Activated T-cell treated with anti-CD3 and anti-CD28 coated beads for 48 hours (primary cell): ENCODE measurements at regions not wholly inside any gene's neighbourhood (a gene's known extent, or its start where the extent isn't known, plus 50 kb on each side); places are given as distances from the start of the nearest gene placed in this dataset.

Experiments
- DNase-seq: peaks from one replicate; pipeline ENCODE4 v3.0.0-alpha.2; 2020; ENCODE audit warnings: low read depth

DNA sequence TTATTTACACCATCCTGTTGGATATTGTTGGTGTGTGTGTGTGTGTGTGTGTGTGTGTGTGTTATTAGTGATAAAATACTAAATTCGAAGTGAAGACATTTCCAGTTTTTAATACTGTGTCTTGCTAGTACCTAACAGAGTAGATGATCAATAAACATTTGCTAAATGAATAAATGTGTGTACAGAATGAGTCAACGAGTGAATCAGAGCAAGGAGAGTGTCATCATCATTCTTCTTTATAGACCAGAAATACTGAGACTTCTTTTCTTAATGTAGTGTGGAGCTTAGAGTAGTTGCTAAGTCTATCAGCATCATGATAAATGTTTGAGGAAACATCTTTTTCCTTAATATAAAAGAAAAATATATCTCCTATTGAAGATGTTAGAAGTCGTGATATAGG lies 169.7 kb upstream of the SATB2 start:
- DNase-seq: no peak

DNA sequence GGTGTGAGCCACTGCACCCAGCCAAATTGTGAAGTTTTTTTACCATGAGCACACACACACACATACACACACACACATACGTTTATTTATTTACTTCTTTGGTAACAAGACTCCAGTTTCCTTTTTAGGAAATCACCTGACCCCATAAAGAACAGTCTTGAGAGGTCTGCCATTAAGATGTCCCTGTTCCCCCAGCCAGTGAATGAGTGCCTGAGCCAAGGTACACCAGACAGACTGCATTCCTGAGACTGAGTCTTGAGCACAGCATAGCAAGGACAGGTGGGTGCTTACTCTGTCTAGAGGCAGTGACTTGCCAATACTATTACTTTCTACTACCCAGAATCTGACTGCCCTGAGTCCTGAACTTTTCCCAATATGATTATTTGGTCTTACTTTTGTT lies 167.2 kb upstream of the SATB2 start:
- no peak for DNase-seq

DNA sequence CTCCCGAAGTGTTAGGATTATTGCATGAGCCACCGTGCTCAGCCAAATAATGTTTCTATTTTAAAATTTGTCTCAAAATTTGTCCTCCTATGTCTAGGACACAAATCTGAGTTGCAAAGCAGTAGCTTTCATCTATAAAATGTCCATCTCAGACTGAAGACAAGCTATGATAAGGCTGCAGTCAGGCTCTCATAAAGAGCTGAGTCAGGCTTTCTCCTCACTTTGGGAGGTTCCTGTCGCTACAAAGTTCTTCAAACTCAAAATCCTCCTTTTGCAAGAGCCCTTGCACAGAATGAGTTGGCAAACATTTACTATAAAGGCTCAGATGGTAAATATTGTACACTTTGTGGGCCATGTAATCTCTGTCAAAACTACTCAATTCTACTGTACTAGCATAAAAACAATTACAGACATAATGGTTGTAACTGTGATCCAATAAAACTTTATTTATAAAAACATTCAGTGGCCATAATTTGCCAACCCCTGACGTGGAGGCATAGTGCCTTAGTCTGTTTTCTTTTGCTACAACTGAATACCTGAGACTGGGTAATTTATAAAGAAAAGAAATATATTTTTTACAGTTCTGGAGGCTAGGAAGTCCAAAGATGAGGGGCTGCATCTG lies 154.9 kb upstream of the SATB2 start:
- DNase-seq: no peak

DNA sequence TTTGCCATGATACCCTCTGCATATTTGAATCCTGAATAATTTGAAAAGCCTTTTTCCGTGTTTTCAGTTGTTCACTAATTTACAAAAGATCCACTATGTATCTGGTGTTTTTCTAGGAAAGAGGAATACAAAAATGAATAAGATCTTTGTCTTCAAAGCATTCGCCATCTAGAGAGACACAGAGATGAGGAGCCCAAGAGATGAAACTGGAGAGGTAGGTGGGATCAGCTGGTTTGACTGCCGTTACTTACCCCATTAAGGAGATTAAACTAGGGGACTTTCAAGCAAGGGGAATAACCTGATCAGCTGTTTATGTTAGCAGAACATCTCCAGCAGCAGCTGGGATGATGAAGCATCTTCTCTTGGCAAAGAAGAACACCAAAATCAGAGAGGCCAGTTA lies 150.2 kb upstream of the SATB2 start:
- no peak for DNase-seq

DNA sequence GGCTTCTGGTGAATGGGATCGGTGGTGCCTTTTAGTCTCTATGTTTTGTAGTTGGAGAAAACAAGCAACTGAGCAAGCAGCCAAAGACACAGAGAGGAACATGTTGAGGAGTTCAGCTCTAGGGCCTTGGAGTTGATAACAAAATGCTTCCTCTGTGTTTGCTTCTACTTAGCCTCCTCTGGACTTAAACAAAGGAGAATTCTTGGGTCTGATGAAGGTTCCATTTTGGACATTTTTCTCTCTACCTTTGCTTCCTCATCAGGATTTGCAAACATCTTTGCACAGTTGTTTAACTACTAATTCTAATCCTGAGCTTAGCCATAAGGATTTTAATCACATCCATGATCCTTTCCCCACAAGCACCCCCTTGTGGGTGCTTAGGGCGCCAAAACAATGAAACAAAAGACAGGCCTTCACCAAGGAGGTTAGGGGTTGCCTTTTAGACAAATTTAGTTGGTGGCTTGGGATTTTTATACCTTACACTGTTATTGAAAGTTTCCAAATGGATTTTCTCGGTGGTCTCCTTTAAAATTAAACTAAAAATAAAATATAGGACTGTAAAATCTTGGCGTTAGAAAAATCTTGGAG lies 148.5 kb upstream of the SATB2 start:
- DNase-seq: no peak

DNA sequence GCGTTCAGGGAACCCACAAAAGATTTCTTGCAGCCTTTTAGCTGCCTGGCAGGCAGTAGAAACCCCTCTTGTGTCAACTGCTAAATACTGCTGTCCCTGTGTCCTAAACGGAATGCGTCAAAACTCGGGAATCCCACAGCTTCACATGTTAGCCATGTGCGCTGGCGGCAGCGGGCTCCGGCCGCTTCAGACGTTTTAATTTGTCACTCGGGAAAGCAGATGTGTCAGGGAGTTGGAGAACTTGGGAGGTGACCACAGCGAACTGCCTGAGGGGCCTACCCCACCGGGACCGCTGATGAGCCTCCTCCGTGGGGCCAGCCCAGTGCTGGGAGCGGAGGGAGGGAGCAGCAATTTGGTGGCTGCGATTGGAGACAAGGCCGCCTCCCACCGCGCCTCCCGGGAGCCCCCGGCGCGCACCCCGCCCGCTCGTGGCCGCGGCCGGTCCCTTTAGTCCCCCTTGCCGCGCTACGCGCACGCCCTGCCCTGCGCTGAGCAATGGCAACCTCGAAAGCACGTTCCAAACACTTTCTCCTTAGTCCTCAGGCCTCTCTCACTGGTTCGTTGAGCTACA lies 146.1 kb upstream of the SATB2 start:
- no peak for DNase-seq

DNA sequence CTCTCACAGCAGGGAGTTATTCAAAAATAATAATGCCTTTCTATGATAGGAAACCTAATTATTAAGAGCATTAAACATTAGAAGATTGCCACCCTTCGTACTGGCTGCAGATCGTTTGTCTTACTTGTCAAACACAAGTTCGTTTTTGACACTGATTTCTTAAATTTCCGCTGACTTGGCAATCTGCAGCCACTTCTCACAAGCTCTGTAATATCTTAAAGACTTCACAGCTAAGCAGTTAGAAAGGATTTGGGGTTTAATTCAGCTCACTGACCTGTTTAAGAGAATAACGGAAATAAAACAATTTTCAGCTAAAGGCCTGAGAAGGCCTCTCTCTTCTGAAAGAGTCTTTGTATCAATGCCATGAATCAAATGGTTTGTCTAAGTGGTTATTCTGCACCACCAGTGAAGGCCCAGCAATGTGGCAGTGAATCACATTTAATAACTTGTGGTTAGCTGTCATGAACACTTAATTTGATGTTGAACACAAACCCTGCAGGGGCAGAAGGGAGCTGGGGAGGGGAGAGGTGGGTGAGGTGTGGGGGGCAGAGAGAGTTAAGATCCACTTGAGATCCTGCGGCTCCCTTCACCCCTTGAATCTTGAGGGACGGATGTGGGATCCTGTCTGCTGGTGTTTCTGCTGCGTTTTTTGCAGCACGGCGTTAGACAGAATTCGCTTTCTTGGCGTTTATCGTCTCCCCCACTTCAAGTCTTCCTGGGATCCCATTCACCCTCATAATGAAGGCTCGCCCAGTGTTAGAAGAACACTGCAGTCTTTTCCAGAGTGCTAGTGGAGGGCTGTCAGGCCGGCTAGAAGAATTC lies 145.4 kb upstream of the SATB2 start:
- DNase-seq: no peak

DNA sequence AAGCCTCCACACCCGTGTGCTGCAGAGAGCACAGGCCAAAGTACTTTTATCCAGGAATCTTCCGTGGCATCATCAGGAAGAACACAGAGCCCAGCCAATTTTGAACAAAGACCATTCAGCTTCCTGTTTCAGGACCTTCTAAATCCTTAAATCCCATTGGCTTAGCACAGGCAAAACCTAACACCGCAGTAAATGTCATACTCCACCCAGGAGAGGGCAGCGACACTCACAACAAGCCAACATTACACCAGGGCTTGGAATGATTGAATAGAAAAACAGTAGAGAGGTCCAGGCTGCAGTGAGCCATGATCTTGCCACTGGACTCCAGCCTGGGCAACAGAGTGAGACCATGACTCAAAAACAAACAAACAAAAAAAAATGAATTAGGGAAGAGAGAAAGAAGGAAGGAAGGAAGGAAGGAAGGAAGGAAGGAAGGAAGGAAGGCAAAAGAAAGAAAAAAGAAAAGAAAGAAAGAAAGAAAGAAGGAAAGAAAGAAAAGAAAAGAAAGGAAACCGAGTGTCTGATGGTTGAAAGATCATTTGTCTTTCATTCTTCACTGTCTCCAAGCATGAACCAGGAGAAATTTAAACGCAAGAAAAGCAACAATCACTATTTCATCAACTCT lies 144.6 kb upstream of the SATB2 start:
- DNase-seq: no peak

DNA sequence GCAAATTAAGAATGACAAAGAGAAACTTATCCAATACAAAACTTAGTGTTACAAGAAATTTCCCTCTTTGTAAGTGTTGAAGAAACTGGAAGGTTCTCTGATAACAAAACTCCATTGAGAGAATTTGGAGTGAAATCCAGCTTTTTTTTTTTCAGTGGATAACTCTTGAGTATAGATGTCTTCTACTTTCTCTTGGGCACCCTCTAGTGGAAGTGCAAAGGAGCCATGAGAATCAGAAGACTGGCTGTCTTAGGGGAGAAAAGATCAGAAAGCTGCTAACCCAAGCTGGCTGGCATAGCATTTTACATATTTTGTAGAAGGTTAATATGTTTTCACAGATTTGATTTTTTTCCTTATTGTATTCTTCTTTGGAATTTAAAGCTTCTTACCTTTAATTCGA lies 138.8 kb upstream of the SATB2 start:
- no peak for DNase-seq

DNA sequence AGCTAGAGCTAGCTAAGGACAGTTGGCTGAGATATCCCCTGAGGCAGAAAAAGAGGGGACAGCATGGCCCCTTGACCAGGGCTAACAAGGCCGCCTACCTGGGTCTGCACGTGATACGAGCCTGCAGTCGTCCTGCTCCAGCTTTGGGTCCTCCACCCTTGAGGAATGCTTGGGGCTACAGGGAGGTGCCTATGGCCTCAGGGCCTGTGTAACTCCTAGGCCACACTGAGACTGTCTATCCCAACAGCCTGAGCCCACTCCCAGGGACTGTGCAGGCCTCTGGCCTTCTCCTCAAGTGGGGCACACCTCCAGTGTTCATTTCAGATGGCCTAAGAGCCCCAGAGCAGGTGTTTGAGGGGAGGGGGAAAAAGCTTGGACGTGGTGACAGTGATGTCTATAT lies 136.7 kb upstream of the SATB2 start:
- no peak for DNase-seq

DNA sequence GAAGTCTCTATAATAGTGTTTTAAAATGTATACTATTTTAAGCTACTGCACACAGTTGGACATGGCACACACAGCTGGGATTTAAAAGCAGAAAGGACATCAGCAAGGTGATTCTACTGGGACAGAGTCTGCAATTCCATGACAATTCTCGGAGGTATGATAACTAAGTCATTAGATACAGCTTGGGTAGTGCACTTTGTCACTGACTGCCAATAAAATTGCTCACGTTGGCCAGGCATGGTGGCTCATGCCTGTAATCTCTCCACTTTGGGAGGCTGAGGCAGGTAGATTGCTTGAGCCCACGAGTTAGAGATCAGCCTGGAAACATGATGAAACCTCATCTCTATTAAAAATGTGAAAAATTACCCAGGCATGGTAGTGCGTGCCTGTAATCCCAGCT lies 134.1 kb upstream of the SATB2 start:
- no peak for DNase-seq

DNA sequence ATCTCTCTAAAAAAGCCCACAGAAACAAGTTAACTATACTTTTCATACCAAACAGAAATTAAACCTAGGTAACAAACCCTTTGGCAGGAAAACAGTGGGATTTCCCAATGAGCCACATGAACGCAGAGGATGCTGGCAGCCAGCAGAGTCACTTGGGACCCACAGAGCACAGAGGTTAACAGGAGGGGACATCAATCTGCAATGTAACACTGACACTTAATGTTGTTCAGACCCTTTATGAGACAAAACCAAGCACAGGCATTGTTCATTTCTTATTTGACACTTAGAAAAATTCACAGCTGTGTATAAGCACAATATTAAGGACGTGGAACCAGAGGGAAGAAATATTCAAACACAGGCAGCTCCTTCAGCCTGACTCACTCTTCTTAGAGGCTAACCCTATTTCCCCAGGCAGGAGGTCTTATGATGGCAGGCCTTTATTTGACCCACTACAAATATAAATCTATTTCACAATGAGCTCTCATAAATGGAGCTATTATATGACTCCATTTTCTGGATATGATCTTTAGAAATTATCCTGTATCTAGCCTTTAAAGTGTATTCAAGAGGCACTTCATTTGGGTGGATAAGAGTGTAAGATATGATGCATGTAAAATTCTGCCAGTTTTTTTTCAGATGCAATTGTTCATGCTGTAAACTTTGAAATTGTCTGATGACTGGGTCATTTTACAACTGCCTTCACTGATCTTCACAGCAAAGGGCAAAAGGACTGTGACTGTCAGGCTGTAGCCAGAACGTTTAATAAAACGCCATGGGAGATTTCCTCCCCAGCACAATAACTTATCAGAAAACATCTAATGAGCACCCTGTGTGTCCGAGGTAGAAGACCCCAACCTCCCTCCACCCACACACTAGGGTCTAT lies 132.8 kb upstream of the SATB2 start:
- DNase-seq: no peak

DNA sequence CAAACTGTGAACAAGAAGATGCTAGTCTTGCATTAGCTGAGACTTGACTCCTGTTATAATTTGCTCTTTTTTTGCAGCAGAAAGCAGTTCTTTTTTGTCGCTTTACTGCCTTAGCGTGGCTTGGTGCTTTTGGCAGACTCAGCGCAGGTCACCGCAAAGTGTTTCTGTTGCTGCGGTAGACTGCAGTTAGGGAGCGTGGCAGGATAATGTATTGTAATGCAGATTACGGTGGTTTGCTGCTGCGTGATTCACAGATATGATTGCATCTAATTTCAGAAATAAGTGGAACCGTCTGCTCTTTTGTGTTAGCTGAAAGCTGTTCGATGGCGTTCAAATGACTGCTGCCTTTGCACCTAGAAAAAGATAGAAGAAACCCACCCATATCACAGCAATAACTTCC lies 131.6 kb upstream of the SATB2 start:
- DNase-seq: no peak

DNA sequence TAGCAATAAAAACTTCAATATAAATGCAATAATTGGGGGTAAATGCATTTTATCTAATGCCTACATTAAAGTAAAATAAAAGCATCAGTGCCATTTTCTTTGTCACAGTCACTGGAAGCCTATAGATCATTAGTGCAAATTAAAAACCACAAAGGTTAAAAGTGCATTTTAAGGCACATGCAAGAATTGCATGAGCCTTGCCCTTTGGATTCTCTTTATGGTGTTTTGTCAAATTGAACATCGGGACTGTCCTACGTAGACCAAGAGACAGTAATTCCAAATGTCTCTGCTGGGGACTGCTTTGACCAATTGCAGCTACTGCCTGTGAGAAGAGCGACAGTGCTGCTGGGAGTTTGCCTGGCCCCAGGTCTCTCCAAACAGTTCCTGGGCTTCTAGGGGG lies 130.3 kb upstream of the SATB2 start:
- no peak for DNase-seq

DNA sequence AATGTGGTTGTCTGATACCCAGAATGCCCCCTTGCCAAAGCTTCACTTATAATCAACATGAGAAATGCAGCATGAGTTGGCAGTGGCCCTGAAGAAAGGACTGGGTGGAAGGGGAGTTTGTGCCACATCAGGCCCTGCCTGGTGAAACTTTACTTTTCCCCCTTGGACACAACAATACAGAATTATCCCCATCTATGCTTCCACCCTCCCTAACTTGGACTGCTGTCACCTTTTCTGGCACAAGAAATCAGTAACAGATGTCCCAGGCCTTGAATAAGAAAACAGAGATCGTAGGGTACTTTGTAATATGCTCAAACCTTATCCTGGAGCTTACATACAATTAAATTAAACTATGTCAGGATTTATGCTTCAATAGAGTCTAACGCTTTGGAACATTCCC lies 128.9 kb upstream of the SATB2 start:
- DNase-seq: no peak

DNA sequence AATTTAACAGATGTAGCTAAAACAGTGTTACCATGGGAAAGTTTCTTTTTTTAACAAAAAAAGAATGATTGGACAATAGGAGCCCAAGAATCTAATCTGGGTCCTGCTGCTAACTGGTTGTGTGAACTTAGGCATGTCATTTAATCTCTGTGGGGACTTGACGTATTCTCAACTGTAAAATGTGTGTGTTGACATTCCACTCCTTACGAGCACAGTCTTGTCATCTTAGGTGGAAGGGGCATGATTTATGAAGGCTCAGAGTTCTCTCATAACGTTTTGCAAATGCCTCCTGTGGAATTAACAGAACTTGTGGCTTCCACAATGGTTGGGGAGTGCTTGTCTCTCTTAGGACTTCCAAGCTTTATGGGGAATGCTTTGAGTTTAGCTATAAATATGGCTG lies 125.9 kb upstream of the SATB2 start:
- no peak for DNase-seq

DNA sequence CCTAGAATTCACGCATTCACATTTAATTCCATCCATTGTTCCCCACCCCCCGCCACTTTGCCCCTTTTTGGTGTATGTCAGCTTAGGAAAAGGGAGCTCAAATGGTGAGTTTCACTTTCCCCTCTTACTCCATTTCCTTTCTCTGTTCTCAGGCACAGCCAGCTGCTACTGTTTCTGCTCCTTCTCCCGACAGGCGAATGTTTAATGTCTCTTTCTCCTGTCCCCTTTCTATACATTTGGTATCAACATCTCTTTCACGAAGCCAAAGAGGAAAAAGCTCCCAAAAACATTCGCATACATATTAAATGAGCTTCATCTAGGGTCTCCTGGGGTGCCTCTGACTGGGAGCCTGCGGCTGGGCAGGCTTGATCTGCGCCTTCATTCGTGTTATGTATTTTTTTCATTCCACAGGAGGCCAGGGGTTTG lies 124.2 kb upstream of the SATB2 start:
- DNase-seq: no peak

DNA sequence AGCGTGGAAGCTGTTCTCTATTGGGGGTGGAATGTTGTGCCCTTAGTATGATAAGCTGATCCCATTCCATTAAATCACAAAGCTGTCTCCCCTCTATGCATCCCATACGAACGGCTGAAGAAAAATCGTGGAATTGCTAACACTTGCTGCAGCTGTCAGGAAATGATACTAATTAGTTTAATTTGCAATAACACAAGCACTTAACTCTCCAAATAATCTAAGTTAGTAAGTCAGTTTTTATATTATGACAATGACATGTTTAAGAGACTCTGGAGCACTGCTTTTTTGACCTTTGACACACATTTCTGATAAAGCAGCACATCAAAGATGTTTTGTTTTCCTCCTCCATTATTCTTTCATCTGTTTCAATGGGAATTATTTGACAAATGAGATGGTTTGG lies 123.7 kb upstream of the SATB2 start:
- DNase-seq: no peak

DNA sequence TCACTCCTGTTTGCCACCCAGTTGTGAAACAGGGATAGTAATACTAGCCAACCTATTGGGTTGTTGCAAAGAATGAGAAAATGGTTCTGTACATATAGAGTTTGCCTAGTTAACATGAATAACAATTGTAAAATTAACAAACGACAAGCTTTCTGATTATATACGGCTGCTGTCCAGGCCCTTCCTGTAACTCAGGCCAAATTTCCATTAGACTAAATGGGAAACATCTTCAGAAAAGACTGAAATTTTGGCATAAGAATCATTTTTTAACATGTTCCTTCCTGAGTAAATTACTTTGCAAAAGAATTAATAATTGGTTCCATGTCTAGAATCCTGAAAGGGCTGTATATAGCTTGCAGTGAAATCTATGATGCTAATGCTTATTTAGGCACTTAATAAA lies 117.7 kb upstream of the SATB2 start:
- no peak for DNase-seq

DNA sequence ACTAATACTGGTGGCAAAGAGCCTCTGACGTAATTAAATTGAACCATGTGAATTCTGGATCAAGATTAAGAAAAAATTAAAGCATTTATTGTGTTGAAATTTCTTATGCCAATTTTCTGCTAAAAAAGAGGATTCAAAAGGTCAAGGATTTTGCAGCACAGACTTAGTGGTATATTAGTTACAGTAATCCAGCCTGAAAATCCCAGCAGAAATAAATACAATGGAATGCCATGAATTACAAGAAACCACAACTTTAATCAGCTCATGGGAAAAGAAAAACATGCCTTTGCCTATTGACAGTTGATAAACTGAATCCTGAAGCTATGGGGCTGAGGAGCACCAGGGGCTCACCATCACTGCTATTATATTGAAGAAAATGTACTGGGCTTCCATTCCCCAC lies 114.8 kb upstream of the SATB2 start:
- no peak for DNase-seq

DNA sequence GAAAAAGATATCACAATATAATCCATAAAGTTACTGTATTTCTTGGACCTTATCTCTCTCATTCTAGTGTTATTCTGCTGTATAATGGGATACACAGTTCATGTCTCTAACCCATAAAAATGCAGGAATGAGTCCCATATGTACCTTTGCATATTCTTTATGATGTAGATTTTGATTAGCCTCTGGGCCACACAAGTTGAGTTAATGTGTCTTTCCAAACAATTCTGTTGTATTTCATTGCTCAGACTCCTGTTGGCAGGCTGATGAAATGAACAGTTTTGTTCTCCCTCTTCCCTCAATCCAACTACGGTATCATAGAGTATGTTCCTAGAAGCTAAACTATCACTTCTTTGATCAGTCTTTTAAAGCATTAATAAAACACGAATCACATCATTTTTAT lies 113.2 kb upstream of the SATB2 start:
- no peak for DNase-seq

DNA sequence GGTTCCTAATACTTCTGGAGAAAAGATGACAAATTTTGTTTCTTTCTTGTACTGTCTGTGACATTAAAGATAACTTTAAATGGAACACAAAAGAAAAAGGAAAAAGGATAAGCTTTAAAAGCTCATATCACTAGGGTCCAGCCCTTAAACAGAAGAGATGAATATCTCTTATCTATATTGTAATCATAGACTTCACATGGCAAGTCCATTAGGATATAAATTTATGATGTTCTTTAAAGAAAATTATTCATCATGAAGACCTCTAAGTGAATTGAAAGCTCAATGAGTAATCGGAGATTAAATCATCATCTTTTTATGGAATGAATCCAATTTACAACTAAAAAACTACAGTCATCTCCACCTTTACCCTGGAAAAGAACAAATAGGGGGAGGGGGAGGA lies 111.6 kb upstream of the SATB2 start:
- no peak for DNase-seq
